Fibroblast of lung (primary cell): ENCODE measurements at regions not wholly inside any gene's neighbourhood (a gene's known extent, or its start where the extent isn't known, plus 50 kb on each side); places are given as distances from the start of the nearest gene placed in this dataset.
"Not testable (repeated sequence)": the region's sequence is repeated elsewhere in the genome, so short reads cannot be mapped to it uniquely, and the experiment has no call there.

Experiments
- DNase-seq, 2 donors: peaks; one replicate each; pipeline versions ENCODE4 v3.0.0 to v3.0.0-alpha.2; 2010; ENCODE audit warnings: low read depth in 2 of 2
- H2AFZ ChIP-seq: 2 replicates; pipeline ENCODE4 v1.5.1; 2012; ENCODE audit warnings: low read length, control low read depth, inconsistent platforms
- H3K27ac ChIP-seq: 2 replicates; pipeline ENCODE4 v1.5.1; 2011; ENCODE audit warnings: low read length, control low read depth; ENCODE audit not compliant: insufficient read depth
- H3K27me3 ChIP-seq: 2 replicates; pipeline ENCODE4 v1.5.1; 2011; ENCODE audit warnings: mild to moderate bottlenecking, low read length; ENCODE audit not compliant: control insufficient read depth, insufficient read depth
- H3K36me3 ChIP-seq: 2 replicates; pipeline ENCODE4 v1.5.1; 2011; ENCODE audit warnings: low read length; ENCODE audit not compliant: control insufficient read depth, insufficient read depth
- H3K4me1 ChIP-seq: 2 replicates; pipeline ENCODE4 v1.5.1; 2011; ENCODE audit warnings: low read length; ENCODE audit not compliant: control insufficient read depth, insufficient read depth; ENCODE audit errors: extremely low read depth
- H3K4me2 ChIP-seq: 2 replicates; pipeline ENCODE4 v1.5.1; 2011; ENCODE audit warnings: low read length, control low read depth; ENCODE audit not compliant: insufficient read depth; ENCODE audit errors: extremely low read depth
- H3K4me3 ChIP-seq, 4 experiments: fragments of 200-600 bp in 1 of 4; sonication (generic) in 1 of 4; replicated peaks in 1 of 4; 2 replicates each; pipeline ENCODE4 v1.5.1; 2011 to 2016; ENCODE audit warnings: low read length in 4 of 4, low read depth in 3 of 4, mild to moderate bottlenecking in 3 of 4, control low read depth in 2 of 4, inconsistent platforms in 1 of 4, mixed read lengths in 1 of 4; ENCODE audit not compliant: insufficient read depth in 1 of 4; ENCODE audit errors: control extremely low read depth in 1 of 4
- H3K79me2 ChIP-seq: 2 replicates; pipeline ENCODE4 v1.5.1; 2012; ENCODE audit warnings: mild to moderate bottlenecking, low read length, inconsistent platforms; ENCODE audit not compliant: control insufficient read depth, insufficient read depth
- H3K9ac ChIP-seq: 2 replicates; pipeline ENCODE4 v1.5.1; 2011; ENCODE audit warnings: mild to moderate bottlenecking, low read length, control low read depth; ENCODE audit not compliant: insufficient read depth
- H3K9me3 ChIP-seq: 2 replicates; pipeline ENCODE4 v1.5.1; 2012; ENCODE audit warnings: low read depth, low read length; ENCODE audit not compliant: control insufficient read depth, insufficient read depth
- H4K20me1 ChIP-seq: 2 replicates; pipeline ENCODE4 v1.5.1; 2011; ENCODE audit warnings: low read length; ENCODE audit not compliant: control insufficient read depth, insufficient read depth; ENCODE audit errors: extremely low read depth
- EZH2 ChIP-seq: IDR thresholded peaks from 2 replicates; pipeline ENCODE4 v1.5.1; 2012; ENCODE audit warnings: low read length, control low read depth, mild to moderate bottlenecking; ENCODE audit errors: missing control alignments
- TF ChIP-seq, protein P1 (sequence below), 2 donors: IDR thresholded peaks in 1 of 2; conservative IDR thresholded peaks in 1 of 2; 1 replicate in 1 of 2; 2 replicates in 1 of 2; pipeline ENCODE4 v1.5.1; 2011 to 2012; ENCODE audit warnings: low read length in 2 of 2, control low read depth in 1 of 2, inconsistent platforms in 1 of 2, low read depth in 1 of 2, mild to moderate bottlenecking in 1 of 2

DNA sequence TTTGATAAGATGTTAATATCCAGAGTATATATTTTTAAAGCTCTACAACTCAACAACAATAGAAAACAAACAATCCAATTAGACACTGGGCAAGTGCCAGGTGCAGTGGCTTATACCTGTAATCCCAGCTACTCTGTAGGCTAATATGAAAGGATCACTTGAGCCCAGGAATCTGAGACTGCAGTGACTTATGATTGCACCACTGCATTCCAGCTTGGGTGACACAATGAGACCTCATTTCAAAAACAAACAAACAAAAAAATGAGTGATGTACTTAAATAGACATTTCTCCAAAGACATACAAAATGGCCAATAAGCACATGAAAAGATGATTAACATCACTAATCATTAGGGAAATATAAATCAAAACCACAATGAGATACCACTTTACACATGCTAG is 356.8 kb upstream of the PCDH10 start:
- no peak overlapping the region for H3K9ac ChIP-seq
- no peak for DNase-seq
- TF ChIP-seq, protein P1, sequence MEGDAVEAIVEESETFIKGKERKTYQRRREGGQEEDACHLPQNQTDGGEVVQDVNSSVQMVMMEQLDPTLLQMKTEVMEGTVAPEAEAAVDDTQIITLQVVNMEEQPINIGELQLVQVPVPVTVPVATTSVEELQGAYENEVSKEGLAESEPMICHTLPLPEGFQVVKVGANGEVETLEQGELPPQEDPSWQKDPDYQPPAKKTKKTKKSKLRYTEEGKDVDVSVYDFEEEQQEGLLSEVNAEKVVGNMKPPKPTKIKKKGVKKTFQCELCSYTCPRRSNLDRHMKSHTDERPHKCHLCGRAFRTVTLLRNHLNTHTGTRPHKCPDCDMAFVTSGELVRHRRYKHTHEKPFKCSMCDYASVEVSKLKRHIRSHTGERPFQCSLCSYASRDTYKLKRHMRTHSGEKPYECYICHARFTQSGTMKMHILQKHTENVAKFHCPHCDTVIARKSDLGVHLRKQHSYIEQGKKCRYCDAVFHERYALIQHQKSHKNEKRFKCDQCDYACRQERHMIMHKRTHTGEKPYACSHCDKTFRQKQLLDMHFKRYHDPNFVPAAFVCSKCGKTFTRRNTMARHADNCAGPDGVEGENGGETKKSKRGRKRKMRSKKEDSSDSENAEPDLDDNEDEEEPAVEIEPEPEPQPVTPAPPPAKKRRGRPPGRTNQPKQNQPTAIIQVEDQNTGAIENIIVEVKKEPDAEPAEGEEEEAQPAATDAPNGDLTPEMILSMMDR (conservative IDR thresholded peaks at IDR 0.05 in 1 of 2, IDR thresholded peaks at IDR 0.05 in 1 of 2; ENCODE audit: low read depth in 1 of 2, low read length in 2 of 2) = no peak
- no peak for TF ChIP-seq EZH2
- no peaks in the 10 kb centered on the region for H3K79me2 ChIP-seq
- no peak overlapping the region for H2AFZ ChIP-seq
- no peak overlapping the region for H3K4me3 ChIP-seq
- no peak overlapping the region for H3K4me2 ChIP-seq
- no peaks in the 10 kb centered on the region for H3K9me3 ChIP-seq
- no peaks in the 10 kb centered on the region for H4K20me1 ChIP-seq
- H3K36me3 ChIP-seq = no peaks in the 10 kb centered on the region
- no peak overlapping the region for H3K27ac ChIP-seq
- no peaks in the 10 kb centered on the region for H3K27me3 ChIP-seq
- no peaks in the 10 kb centered on the region for H3K4me1 ChIP-seq

DNA sequence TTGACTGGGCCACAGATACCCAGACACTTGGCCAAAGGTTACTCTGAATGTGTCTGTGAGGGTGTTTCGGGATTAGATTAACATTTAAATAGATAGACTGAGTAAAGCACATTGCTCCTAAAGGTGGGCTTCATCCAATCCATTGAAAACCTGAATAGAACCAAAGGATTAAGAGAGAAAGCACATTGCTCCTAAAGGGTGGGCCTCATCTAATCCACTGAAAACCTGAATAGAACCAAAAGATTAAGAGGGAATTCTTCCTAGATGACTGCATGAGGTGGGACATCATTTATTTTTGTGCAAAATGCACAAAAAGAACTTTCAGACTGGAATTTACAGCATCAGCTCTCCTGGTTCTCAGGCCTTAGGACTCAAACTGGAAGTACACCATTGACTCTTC is 351.2 kb upstream of the PCDH10 start:
- H3K9ac ChIP-seq = no peak overlapping the region
- no peaks in the 10 kb centered on the region for H4K20me1 ChIP-seq
- H3K4me3 ChIP-seq = no peak overlapping the region
- H2AFZ ChIP-seq = no peak overlapping the region
- H3K27me3 ChIP-seq = no peaks in the 10 kb centered on the region
- no peaks in the 10 kb centered on the region for H3K79me2 ChIP-seq
- no peak overlapping the region for H3K4me2 ChIP-seq
- no peak for TF ChIP-seq EZH2
- TF ChIP-seq, protein P1 (conservative IDR thresholded peaks at IDR 0.05 in 1 of 2, IDR thresholded peaks at IDR 0.05 in 1 of 2; ENCODE audit: low read depth in 1 of 2, low read length in 2 of 2) = no peak
- H3K4me1 ChIP-seq = no peaks in the 10 kb centered on the region
- H3K36me3 ChIP-seq = no peaks in the 10 kb centered on the region
- H3K9me3 ChIP-seq = no peaks in the 10 kb centered on the region
- DNase-seq = no peak
- no peak overlapping the region for H3K27ac ChIP-seq

DNA sequence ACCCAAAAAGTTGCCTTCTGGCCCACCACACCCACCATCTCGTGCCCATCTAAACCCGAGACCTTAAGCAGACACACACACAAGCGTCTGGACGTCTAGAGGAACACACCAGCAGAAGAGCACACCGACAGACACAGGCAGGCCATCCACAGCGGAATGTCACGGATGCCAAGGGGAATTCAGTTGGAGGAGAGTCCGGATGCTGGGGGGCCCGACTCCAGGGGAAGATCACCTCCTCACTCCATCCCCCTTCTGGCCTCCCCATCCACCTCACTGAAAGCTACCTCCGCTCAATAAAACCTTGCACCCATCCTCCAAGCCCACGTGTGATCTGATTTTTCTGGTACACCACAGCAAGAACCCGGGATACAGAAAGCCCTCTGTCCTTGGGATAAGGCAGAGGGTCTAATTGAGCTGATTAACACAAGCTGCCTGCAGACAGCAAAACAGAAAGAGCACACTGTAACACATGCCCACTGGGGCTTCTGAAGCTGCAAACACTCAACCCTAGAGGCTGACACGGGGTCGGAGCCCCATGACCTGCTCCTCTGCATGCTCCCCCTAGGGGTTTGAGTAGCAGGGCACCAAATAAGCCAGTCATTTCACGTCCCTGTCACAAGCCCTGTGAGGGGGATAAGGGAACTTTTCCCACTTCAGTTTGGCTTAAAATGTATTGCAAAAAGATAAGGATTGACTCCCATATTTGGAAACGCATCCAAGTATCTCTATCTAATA is 339.6 kb upstream of the PCDH10 start:
- Histone ChIP-seq H3K4me2 (no peak overlapping the region), H3K36me3 (no peaks in the 10 kb centered on the region), H4K20me1 (no peaks in the 10 kb centered on the region), H3K27me3 (no peaks in the 10 kb centered on the region), H3K4me1 (no peaks in the 10 kb centered on the region), H3K4me3 (no peak overlapping the region), H3K9ac (no peak overlapping the region), H3K9me3 (no peaks in the 10 kb centered on the region), H3K79me2 (no peaks in the 10 kb centered on the region), H2AFZ (no peak overlapping the region), H3K27ac (no peak overlapping the region)
- TF ChIP-seq, protein P1 (conservative IDR thresholded peaks at IDR 0.05 in 1 of 2, IDR thresholded peaks at IDR 0.05 in 1 of 2; ENCODE audit: low read depth in 1 of 2, low read length in 2 of 2) = no peak
- no peak for TF ChIP-seq EZH2
- DNase-seq = no peak

DNA sequence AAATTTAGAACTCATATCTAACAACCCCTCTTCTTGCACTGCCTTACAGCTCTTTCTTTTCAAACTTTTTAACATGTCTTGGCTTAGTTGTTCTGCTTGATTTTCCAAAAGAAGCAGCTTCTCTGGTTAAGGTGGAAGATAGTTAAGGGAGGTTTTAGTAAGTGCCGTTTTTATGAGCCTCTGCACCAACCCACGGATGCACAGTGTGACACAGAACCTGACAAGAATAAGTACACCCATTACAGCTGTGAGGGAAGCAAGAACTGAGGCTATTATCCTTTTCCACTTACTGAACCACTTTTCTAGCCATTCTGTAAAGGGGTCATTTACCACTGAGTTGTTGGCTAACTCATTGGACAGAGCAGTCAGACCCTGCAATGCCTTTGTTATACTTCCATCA is 336.0 kb upstream of the PCDH10 start:
- H3K9me3 ChIP-seq, H3K9ac ChIP-seq, H3K36me3 ChIP-seq, H3K27me3 ChIP-seq, H3K4me2 ChIP-seq, H3K79me2 ChIP-seq, H3K4me3 ChIP-seq, H3K4me1 ChIP-seq, H4K20me1 ChIP-seq, H2AFZ ChIP-seq, H3K27ac ChIP-seq, DNase-seq: not testable (repeated sequence)
